H1 (cell line): ENCODE measurements at regions not wholly inside any gene's neighbourhood (a gene's known extent, or its start where the extent isn't known, plus 50 kb on each side); places are given as distances from the start of the nearest gene placed in this dataset.

ENCODE experiments used
- CTCF ChIA-PET: fragments of 300-600 bp; sonication (Branson Sonifier 250); formaldehyde crosslinking; loops from one replicate; lab custom pipeline; 2021; ENCODE audit not compliant: partially characterized antibody; lab: Charles Lee
- POLR2A ChIA-PET: fragments of 300-600 bp; sonication (Branson Sonifier 250); formaldehyde crosslinking; loops from one replicate; lab custom pipeline; 2021; ENCODE audit warnings: inconsistent platforms; ENCODE audit not compliant: partially characterized antibody; lab: Charles Lee
- DNase-seq, 2 experiments: peaks; one replicate each; pipeline versions ENCODE4 v3.0.0 to v3.0.0-alpha.2; 2010 to 2022; ENCODE audit warnings: low spot score in 2 of 2, low read depth in 1 of 2, mixed read lengths in 1 of 2
- FAIRE-seq: peaks from 2 replicates; lab custom pipeline; 2011; peaks lifted over from hg19 to GRCh38; lab: Jason Lieb, UNC
- H2AFZ ChIP-seq: 2 replicates; pipeline ENCODE4 v1.8.1; 2012; ENCODE audit warnings: low read length, inconsistent platforms
- H2AK5ac ChIP-seq: 2 replicates; pipeline ENCODE4 v1.6.1; 2013; ENCODE audit warnings: low read depth, low read length
- H2BK120ac ChIP-seq: replicated peaks from 2 replicates; pipeline ENCODE3; 2013; ENCODE audit warnings: low read depth, low read length, inconsistent platforms
- H2BK12ac ChIP-seq: 2 replicates; pipeline ENCODE4 v1.6.1; 2013; ENCODE audit warnings: low read depth, low read length
- H2BK15ac ChIP-seq: 2 replicates; pipeline ENCODE4 v1.6.1; 2013; ENCODE audit warnings: low read length
- H2BK20ac ChIP-seq: 2 replicates; pipeline ENCODE4 v1.6.1; 2013; ENCODE audit warnings: low read length
- H2BK5ac ChIP-seq: 2 replicates; pipeline ENCODE4 v1.6.1; 2013; ENCODE audit warnings: low read depth, low read length
- H3K14ac ChIP-seq: 2 replicates; pipeline ENCODE4 v1.6.1; 2013; ENCODE audit warnings: inconsistent platforms; ENCODE audit not compliant: insufficient read length
- H3K18ac ChIP-seq: 2 replicates; pipeline ENCODE4 v1.6.1; 2013; ENCODE audit warnings: low read length; ENCODE audit errors: extremely low read depth
- H3K23ac ChIP-seq: 2 replicates; pipeline ENCODE4 v1.6.1; 2013; ENCODE audit warnings: inconsistent platforms; ENCODE audit not compliant: insufficient read length
- H3K23me2 ChIP-seq: 2 replicates; pipeline ENCODE4 v1.6.1; 2013; ENCODE audit warnings: low read depth, low read length
- H3K27ac ChIP-seq: 2 replicates; pipeline ENCODE4 v1.6.1; 2011; ENCODE audit warnings: low read depth, low read length, inconsistent platforms
- H3K27me3 ChIP-seq, 4 experiments: replicated peaks in 1 of 4; 1 replicate in 1 of 4; 2 replicates in 3 of 4; pipeline versions ENCODE4 v1.6.1 to v1.8.1; 2011 to 2013; ENCODE audit warnings: low read length in 3 of 4, mild to moderate bottlenecking in 3 of 4, inconsistent platforms in 2 of 4, mixed read lengths in 2 of 4, moderate library complexity in 1 of 4; ENCODE audit not compliant: control insufficient read depth in 3 of 4, insufficient read depth in 3 of 4; ENCODE audit errors: extremely low read depth in 1 of 4
- H3K36me3 ChIP-seq, 4 experiments: 2 replicates each; pipeline versions ENCODE4 v1.6.1 to v1.8.1; 2011 to 2013; ENCODE audit warnings: mild to moderate bottlenecking in 4 of 4, low read length in 3 of 4, moderate library complexity in 2 of 4, control low read depth in 1 of 4, inconsistent platforms in 1 of 4; ENCODE audit not compliant: insufficient read depth in 4 of 4, control insufficient read depth in 2 of 4
- H3K4ac ChIP-seq: replicated peaks from 2 replicates; pipeline ENCODE3; 2013; ENCODE audit warnings: low read length, low read depth, mixed read lengths, inconsistent platforms; ENCODE audit not compliant: insufficient read length
- H3K4me1 ChIP-seq, 4 experiments: replicated peaks in 1 of 4; 1 replicate in 1 of 4; 2 replicates in 3 of 4; pipeline versions ENCODE4 v1.6.1 to v1.8.1; 2011 to 2013; ENCODE audit warnings: low read length in 3 of 4, inconsistent platforms in 2 of 4, mixed read lengths in 1 of 4; ENCODE audit not compliant: insufficient read depth in 4 of 4, control insufficient read depth in 3 of 4
- H3K4me2 ChIP-seq, 2 experiments: 2 replicates each; pipeline versions ENCODE4 v1.6.1 to v1.8.1; 2011 to 2013; ENCODE audit warnings: low read depth in 2 of 2, low read length in 2 of 2, control low read depth in 1 of 2, inconsistent platforms in 1 of 2, mild to moderate bottlenecking in 1 of 2; ENCODE audit not compliant: insufficient read depth in 1 of 2
- H3K4me3 ChIP-seq, 4 experiments: fragments of 200-600, 300-600 bp in 1 of 4; sonication (generic), shearing (Covaris generic), sonication (Bioruptor Twin) in 1 of 4; 2 replicates each; pipeline versions ENCODE4 v1.5.1 to v1.8.1; 2011 to 2016; ENCODE audit warnings: low read length in 4 of 4, low read depth in 3 of 4, control low read depth in 2 of 4, inconsistent platforms in 2 of 4, mild to moderate bottlenecking in 2 of 4, mixed read lengths in 1 of 4, moderate library complexity in 1 of 4; ENCODE audit not compliant: insufficient read depth in 2 of 4; ENCODE audit errors: extremely low read depth in 1 of 4
- H3K56ac ChIP-seq: replicated peaks from 2 replicates; pipeline ENCODE3; 2013; ENCODE audit warnings: low read depth, mild to moderate bottlenecking, mixed read lengths, low read length, inconsistent platforms; ENCODE audit not compliant: insufficient read length
- H3K79me1 ChIP-seq: 2 replicates; pipeline ENCODE4 v1.6.1; 2013; ENCODE audit warnings: low read depth, low read length, control low read depth
- H3K79me2 ChIP-seq, 2 experiments: 2 replicates each; pipeline versions ENCODE4 v1.6.1 to v1.8.1; 2012 to 2013; ENCODE audit warnings: low read length in 2 of 2, mild to moderate bottlenecking in 2 of 2, inconsistent platforms in 1 of 2; ENCODE audit not compliant: insufficient read depth in 2 of 2, control insufficient read depth in 1 of 2
- H3K9ac ChIP-seq, 4 experiments: replicated peaks in 1 of 4; 1 replicate in 1 of 4; 2 replicates in 3 of 4; pipeline versions ENCODE4 v1.6.1 to v1.8.1; 2011 to 2013; ENCODE audit warnings: low read depth in 3 of 4, low read length in 3 of 4, control low read depth in 2 of 4, mild to moderate bottlenecking in 2 of 4, moderate library complexity in 2 of 4, inconsistent platforms in 1 of 4; ENCODE audit errors: extremely low read depth in 1 of 4
- H3K9me3 ChIP-seq, 2 experiments: 2 replicates each; pipeline versions ENCODE4 v1.6.1 to v1.8.1; 2012 to 2013; ENCODE audit warnings: mild to moderate bottlenecking in 2 of 2, moderate library complexity in 2 of 2, control low read depth in 1 of 2, inconsistent platforms in 1 of 2, low read depth in 1 of 2, low read length in 1 of 2, mixed read lengths in 1 of 2; ENCODE audit not compliant: insufficient read depth in 2 of 2
- H4K20me1 ChIP-seq, 2 experiments: replicated peaks in 1 of 2; 2 replicates each; pipeline versions ENCODE3 to v1.8.1; 2011 to 2013; ENCODE audit warnings: inconsistent platforms in 2 of 2, low read length in 2 of 2, mild to moderate bottlenecking in 1 of 2; ENCODE audit not compliant: insufficient read depth in 2 of 2, control insufficient read depth in 1 of 2
- H4K5ac ChIP-seq: 2 replicates; pipeline ENCODE4 v1.6.1; 2013; ENCODE audit warnings: low read length, low read depth, mixed read lengths, inconsistent platforms; ENCODE audit not compliant: insufficient read length
- H4K8ac ChIP-seq: 2 replicates; pipeline ENCODE4 v1.8.0; 2013; ENCODE audit warnings: mild to moderate bottlenecking, moderate library complexity, low read length, inconsistent platforms; ENCODE audit not compliant: insufficient read depth; ENCODE audit errors: extremely low read depth
- H4K91ac ChIP-seq: replicated peaks from 2 replicates; pipeline ENCODE3; 2013; ENCODE audit warnings: low read length, mixed read lengths, inconsistent platforms; ENCODE audit not compliant: insufficient read length
- CREB1 ChIP-seq: IDR thresholded peaks from 2 replicates; pipeline ENCODE4 v1.6.1; 2012; ENCODE audit warnings: inconsistent platforms
- JUND ChIP-seq: IDR thresholded peaks from 2 replicates; pipeline ENCODE4 v1.6.1; 2011; ENCODE audit warnings: mild to moderate bottlenecking, improper control_type of control experiment, low read length
- KDM5A ChIP-seq: fragments of 200-600 bp; IDR thresholded peaks from 2 replicates; pipeline ENCODE4 v1.7.1; 2012; ENCODE audit warnings: mild to moderate bottlenecking, low read length, inconsistent platforms, mixed read lengths
- TEAD4 ChIP-seq: IDR thresholded peaks from 2 replicates; pipeline ENCODE4 v1.6.1; 2012; ENCODE audit warnings: low read depth, low read length, inconsistent platforms, mixed read lengths
- WGBS, 2 experiments: shearing (Covaris generic) in 1 of 2; methylation state at CpG; one replicate each; pipeline versions ENCODE4 v1.1.6 to v1.1.7; 2013 to 2015; ENCODE audit warnings: low lambda C conversion rate in 2 of 2, mixed read lengths in 2 of 2, inconsistent platforms in 1 of 2, low coverage in 1 of 2, missing lambda C conversion rate in 1 of 2; ENCODE audit not compliant: insufficient replicate concordance in 2 of 2, insufficient coverage in 1 of 2, insufficient read length in 1 of 2; ENCODE audit errors: extremely low coverage in 1 of 2, missing lambda C conversion rate in 1 of 2; 5-methylcytosine and 5-hydroxymethylcytosine counted together

GRCh38 chr7:50196719-50197118 is 103.7 kb upstream of the ZPBP start:
- no peak for FAIRE-seq
- no peak for TF ChIP-seq CREB1
- no peak for TF ChIP-seq KDM5A
- no peak for TF ChIP-seq JUND
- no peak for TF ChIP-seq TEAD4

More at GRCh38 chr7:50196719-50197118, 103.7 kb upstream of the ZPBP start:
- Histone ChIP-seq H4K5ac (no peak overlapping the region), H3K4me1 (peaks cover 0 to 4% (median 0%) of the 10 kb centered on the region in 4 experiments; a peak in 1 of 7 replicates), H3K27ac (no peak overlapping the region), H3K27me3 (no peaks in the 10 kb centered on the region), H2BK5ac (no peak overlapping the region), H2AK5ac (no peak overlapping the region), H3K23ac (no peak overlapping the region), H3K79me1 (no peaks in the 10 kb centered on the region), H3K23me2 (no peaks in the 10 kb centered on the region), H2BK120ac (no peak overlapping the region), H2BK20ac (no peak overlapping the region), H3K9ac (no peak overlapping the region), H4K91ac (no peak overlapping the region), H4K8ac (no peak overlapping the region), H3K4me2 (no peak overlapping the region), H3K9me3 (no peaks in the 10 kb centered on the region), H3K4me3 (no peak overlapping the region), H3K4ac (no peak overlapping the region), H4K20me1 (no peaks in the 10 kb centered on the region), H2BK12ac (no peak overlapping the region), H2AFZ (no peak overlapping the region), H3K18ac (no peak overlapping the region), H3K14ac (no peak overlapping the region), H3K36me3 (no peaks in the 10 kb centered on the region), H3K79me2 (no peaks in the 10 kb centered on the region), H3K56ac (no peak overlapping the region), H2BK15ac (no peak overlapping the region)
- 91% methylated on average over 3 of the region's 3 CpGs; no CpG with 5 or more reads in 1 of the 2 experiments for WGBS, 2 experiments
- ChIA-PET CTCF (interaction anchor here (1.0 to 2.2 kb wide), 3 partner anchors 13 to 55 kb away, joined by 3 to 8 read pairs (median 3); no protein-coding TSS in a partner anchor), POLR2A (no interaction called here)
- DNase-seq, result no peak
